ENCODE measurements at regions not wholly inside any gene's neighbourhood (a gene's known extent, or its start where the extent isn't known, plus 50 kb on each side); places are given as distances from the start of the nearest gene placed in this dataset.

DNA sequence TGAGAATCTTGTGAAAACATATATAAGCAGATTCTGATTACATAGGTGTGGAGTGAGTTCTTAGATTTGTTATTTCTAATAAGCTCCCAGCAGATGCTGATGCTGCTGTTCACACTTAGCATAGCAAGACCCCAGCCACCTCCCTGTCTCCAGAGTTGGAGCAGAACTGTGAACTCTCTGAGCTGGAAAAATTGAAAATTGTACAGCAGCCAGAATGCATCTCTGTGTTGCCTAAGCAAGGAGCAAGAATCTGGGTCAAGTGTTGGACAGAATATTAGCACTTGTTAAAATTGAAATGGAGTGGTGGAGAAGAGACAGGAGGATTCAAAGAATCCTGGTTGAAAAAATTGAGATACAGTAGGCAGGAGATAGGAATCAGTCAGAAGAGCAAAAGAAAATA is 146.6 kb upstream of the FAM47C start:
- intact Hi-C loops (cut with DNase I; ENCODE audit: low total_unique reads): no loop called here
- no peaks in the 10 kb centered on the region for H3K9me3 ChIP-seq
- no peak overlapping the region for H3K27ac ChIP-seq
- no peak for DNase-seq (ENCODE audit: low spot score in 2 of 2)
- H3K36me3 ChIP-seq: no peaks in the 10 kb centered on the region
- H3K4me3 ChIP-seq: no peak overlapping the region
- TF ChIP-seq POLR2A (IDR thresholded peaks at IDR 0.05) (no peak), POLR2AphosphoS5 (IDR thresholded peaks at IDR 0.05) (no peak)
- TF ChIP-seq, protein P1, sequence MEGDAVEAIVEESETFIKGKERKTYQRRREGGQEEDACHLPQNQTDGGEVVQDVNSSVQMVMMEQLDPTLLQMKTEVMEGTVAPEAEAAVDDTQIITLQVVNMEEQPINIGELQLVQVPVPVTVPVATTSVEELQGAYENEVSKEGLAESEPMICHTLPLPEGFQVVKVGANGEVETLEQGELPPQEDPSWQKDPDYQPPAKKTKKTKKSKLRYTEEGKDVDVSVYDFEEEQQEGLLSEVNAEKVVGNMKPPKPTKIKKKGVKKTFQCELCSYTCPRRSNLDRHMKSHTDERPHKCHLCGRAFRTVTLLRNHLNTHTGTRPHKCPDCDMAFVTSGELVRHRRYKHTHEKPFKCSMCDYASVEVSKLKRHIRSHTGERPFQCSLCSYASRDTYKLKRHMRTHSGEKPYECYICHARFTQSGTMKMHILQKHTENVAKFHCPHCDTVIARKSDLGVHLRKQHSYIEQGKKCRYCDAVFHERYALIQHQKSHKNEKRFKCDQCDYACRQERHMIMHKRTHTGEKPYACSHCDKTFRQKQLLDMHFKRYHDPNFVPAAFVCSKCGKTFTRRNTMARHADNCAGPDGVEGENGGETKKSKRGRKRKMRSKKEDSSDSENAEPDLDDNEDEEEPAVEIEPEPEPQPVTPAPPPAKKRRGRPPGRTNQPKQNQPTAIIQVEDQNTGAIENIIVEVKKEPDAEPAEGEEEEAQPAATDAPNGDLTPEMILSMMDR (IDR thresholded peaks at IDR 0.05): no peak
- H3K4me1 ChIP-seq: no peaks in the 10 kb centered on the region
- peaks cover 0 to 35% of the 10 kb centered on the region in 2 donors for H3K27me3 ChIP-seq

DNA sequence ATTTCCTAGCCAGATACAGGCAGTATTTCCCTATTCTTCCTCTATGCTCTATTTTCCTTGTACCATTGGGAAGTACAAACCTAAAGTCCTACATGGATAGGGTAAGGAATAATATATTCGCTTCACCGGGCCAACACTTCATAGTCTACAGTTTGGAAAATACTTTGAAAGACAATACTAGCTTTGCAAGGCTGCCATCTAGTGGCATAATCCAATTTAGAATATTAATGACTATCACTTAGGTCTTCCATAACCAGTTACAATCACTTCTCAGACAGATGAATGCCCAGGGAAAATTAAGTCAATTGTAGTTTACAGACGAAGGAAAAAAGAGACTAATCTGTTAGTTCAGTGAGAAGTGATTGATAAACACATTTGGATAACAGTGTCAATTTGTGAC is 141.0 kb upstream of the FAM47C start:
- intact Hi-C loops (cut with DNase I; ENCODE audit: low total_unique reads): no loop called here
- TF ChIP-seq POLR2A (IDR thresholded peaks at IDR 0.05) (no peak), POLR2AphosphoS5 (IDR thresholded peaks at IDR 0.05) (no peak)
- TF ChIP-seq, protein P1 (IDR thresholded peaks at IDR 0.05): no peak
- DNase-seq (ENCODE audit: low spot score in 2 of 2): no peak

DNA sequence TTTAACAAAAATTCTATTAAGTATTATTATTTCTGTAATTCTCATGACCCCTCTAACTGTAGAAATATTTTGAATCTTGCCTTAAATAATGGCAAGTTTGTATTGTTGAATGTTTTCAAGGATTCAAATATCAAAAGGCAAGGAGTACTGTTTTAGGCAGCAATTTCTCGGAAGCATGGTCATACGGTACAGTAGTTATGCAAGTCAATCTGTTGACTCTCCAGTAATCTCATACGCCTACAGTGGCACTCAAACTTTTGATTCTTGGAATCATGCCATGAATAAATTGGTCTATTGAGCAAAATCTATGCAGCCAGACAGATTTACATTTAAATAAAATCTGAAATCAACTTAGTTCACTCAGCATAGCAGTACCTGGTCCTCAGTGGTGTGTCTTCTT is 139.6 kb upstream of the FAM47C start:
- peaks cover 0 to 25% of the 10 kb centered on the region in 2 donors for H3K27me3 ChIP-seq
- no peak overlapping the region for H3K4me3 ChIP-seq
- no peaks in the 10 kb centered on the region for H3K4me1 ChIP-seq
- no peaks in the 10 kb centered on the region for H3K36me3 ChIP-seq
- H3K9me3 ChIP-seq: no peaks in the 10 kb centered on the region
- no peak for DNase-seq (ENCODE audit: low spot score in 2 of 2)
- no peak for TF ChIP-seq POLR2A (IDR thresholded peaks at IDR 0.05)
- TF ChIP-seq, protein P1 (IDR thresholded peaks at IDR 0.05): no peak
- no peak for TF ChIP-seq POLR2AphosphoS5 (IDR thresholded peaks at IDR 0.05)
- intact Hi-C loops (cut with DNase I; ENCODE audit: low total_unique reads): no loop called here
- no peak overlapping the region for H3K27ac ChIP-seq

More for the DNA sequence above, 141.0 kb upstream of the FAM47C start:
- Histone ChIP-seq H3K9me3 (no peaks in the 10 kb centered on the region), H3K4me1 (no peaks in the 10 kb centered on the region), H3K4me3 (no peak overlapping the region), H3K36me3 (no peaks in the 10 kb centered on the region), H3K27me3 (peaks cover 0 to 17% of the 10 kb centered on the region in 2 donors), H3K27ac (no peak overlapping the region)

DNA sequence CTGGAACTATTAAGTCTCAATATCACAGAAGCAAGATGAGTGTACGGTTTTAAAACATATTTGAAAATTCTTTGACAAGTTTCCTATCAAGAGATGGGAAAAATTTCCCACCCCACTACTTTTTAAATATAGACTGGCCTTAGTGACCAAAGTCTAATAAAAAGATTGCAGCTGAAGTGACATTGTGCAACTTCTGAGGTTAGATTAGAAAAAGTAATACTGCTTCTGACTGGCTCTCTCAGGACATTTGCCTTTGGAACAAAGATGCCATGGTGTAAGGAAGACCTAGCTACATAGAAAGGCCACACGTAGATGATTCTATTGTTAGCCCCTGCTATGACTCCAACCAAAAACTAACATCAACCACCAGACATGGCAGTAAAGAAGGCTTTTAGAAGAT is 138.7 kb upstream of the FAM47C start:
- H3K9me3 ChIP-seq: no peaks in the 10 kb centered on the region
- intact Hi-C loops (cut with DNase I; ENCODE audit: low total_unique reads): no loop called here
- DNase-seq (ENCODE audit: low spot score in 2 of 2): no peak
- H3K27ac ChIP-seq: no peak overlapping the region
- no peaks in the 10 kb centered on the region for H3K4me1 ChIP-seq
- H3K27me3 ChIP-seq: peaks cover 0 to 25% of the 10 kb centered on the region in 2 donors
- no peak for TF ChIP-seq POLR2AphosphoS5 (IDR thresholded peaks at IDR 0.05)
- TF ChIP-seq, protein P1 (IDR thresholded peaks at IDR 0.05): no peak
- no peak for TF ChIP-seq POLR2A (IDR thresholded peaks at IDR 0.05)
- no peaks in the 10 kb centered on the region for H3K36me3 ChIP-seq
- no peak overlapping the region for H3K4me3 ChIP-seq

DNA sequence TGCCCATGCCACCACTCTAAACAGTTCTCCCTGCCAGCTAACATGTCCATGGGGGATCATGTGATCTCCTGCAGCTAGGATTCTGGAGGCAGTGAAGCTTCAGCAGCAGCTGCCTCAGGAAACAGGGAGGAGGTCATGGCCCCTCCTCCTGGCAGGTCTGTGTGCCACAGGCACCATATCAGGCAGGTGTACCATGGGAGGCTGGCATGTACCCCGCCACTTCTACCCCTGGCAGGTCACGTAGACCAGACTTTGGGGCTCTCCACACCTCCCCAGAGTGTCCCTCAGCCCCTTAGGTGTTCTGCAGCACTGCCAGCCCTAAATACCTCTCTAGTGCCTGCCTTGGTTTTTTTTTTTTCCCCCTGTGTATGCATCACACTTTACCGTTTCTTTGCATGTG is 110.5 kb upstream of the FAM47C start:
- intact Hi-C loops (cut with DNase I; ENCODE audit: low total_unique reads): no loop called here
- H3K36me3 ChIP-seq: no peaks in the 10 kb centered on the region
- no peaks in the 10 kb centered on the region for H3K9me3 ChIP-seq
- H3K27me3 ChIP-seq: peaks cover 0 to 14% of the 10 kb centered on the region in 2 donors
- no peak for TF ChIP-seq POLR2AphosphoS5 (IDR thresholded peaks at IDR 0.05)
- TF ChIP-seq, protein P1 (IDR thresholded peaks at IDR 0.05): no peak
- TF ChIP-seq POLR2A (IDR thresholded peaks at IDR 0.05): no peak
- H3K4me1 ChIP-seq: no peaks in the 10 kb centered on the region
- DNase-seq (ENCODE audit: low spot score in 2 of 2): no peak
- H3K27ac ChIP-seq: no peak overlapping the region
- H3K4me3 ChIP-seq: no peak overlapping the region

Measured in breast epithelium (tissue), 4 donors.